Type B pancreatic cell (in vitro differentiated cells): ENCODE measurements at regions not wholly inside any gene's neighbourhood (a gene's known extent, or its start where the extent isn't known, plus 50 kb on each side); places are given as distances from the start of the nearest gene placed in this dataset.
"Not testable (repeated sequence)": the region's sequence is repeated elsewhere in the genome, so short reads cannot be mapped to it uniquely, and the experiment has no call there.

ENCODE experiments used
- DNase-seq: peaks from one replicate; pipeline ENCODE4 v3.0.0; 2021; ENCODE audit warnings: mixed read lengths; ENCODE audit not compliant: unreplicated experiment; ENCODE audit errors: extremely low spot score
- H3K27ac Mint-ChIP-seq: 2 replicates; pipeline ENCODE4 v1.8.0; 2021; ENCODE audit warnings: mild to moderate bottlenecking, mixed read lengths
- H3K27me3 Mint-ChIP-seq: 2 replicates; pipeline ENCODE4 v1.8.0; 2021; ENCODE audit warnings: mixed read lengths
- H3K36me3 Mint-ChIP-seq: 2 replicates; pipeline ENCODE4 v1.8.0; 2021; ENCODE audit warnings: mixed read lengths
- H3K4me1 Mint-ChIP-seq: one replicate; pipeline ENCODE4 v1.8.0; 2021; ENCODE audit warnings: mixed read lengths; ENCODE audit not compliant: unreplicated experiment
- H3K4me3 Mint-ChIP-seq: 2 replicates; pipeline ENCODE4 v1.8.0; 2021; ENCODE audit warnings: mild to moderate bottlenecking, mixed read lengths
- H3K9me3 Mint-ChIP-seq: 2 replicates; pipeline ENCODE4 v1.8.0; 2021; ENCODE audit warnings: mixed read lengths
- CTCF ChIP-seq: fragments of 200-600 bp; sonication (generic); conservative IDR thresholded peaks from 2 replicates; pipeline ENCODE4 v1.5.0; 2021; ENCODE audit warnings: antibody characterized with exemption, mild to moderate bottlenecking

GRCh38 chr6:121711472-121711871, 276.0 kb downstream of the GJA1 start:
- no peak for TF ChIP-seq CTCF
- H3K36me3 Mint-ChIP-seq = no peaks in the 10 kb centered on the region
- no peak for DNase-seq
- no peaks in the 10 kb centered on the region for H3K27me3 Mint-ChIP-seq
- no peaks in the 10 kb centered on the region for H3K9me3 Mint-ChIP-seq
- H3K4me3 Mint-ChIP-seq = no peak overlapping the region
- H3K27ac Mint-ChIP-seq = no peak overlapping the region
- no peaks in the 10 kb centered on the region for H3K4me1 Mint-ChIP-seq

GRCh38 chr6:121717686-121718085, 282.2 kb downstream of the GJA1 start:
- Mint-ChIP-seq H3K27ac (no peak overlapping the region), H3K9me3 (peaks cover 6% of the 10 kb centered on the region), H3K4me3 (no peak overlapping the region), H3K27me3 (no peaks in the 10 kb centered on the region), H3K4me1 (no peaks in the 10 kb centered on the region), H3K36me3 (no peaks in the 10 kb centered on the region)
- no peak for TF ChIP-seq CTCF
- DNase-seq = no peak

- H3K4me3 Mint-ChIP-seq, DNase-seq, H3K4me1 Mint-ChIP-seq, H3K36me3 Mint-ChIP-seq, H3K27me3 Mint-ChIP-seq, H3K9me3 Mint-ChIP-seq, H3K27ac Mint-ChIP-seq: not testable (repeated sequence)
Measured at GRCh38 chr6:121720867-121721266, 285.4 kb downstream of the GJA1 start.

GRCh38 chr6:121723623-121724022, 288.2 kb downstream of the GJA1 start:
- Mint-ChIP-seq H3K4me1 (no peaks in the 10 kb centered on the region), H3K27ac (no peak overlapping the region), H3K9me3 (peaks cover 6% of the 10 kb centered on the region), H3K36me3 (no peaks in the 10 kb centered on the region), H3K4me3 (no peak overlapping the region), H3K27me3 (no peaks in the 10 kb centered on the region)
- TF ChIP-seq CTCF = no peak
- no peak for DNase-seq

GRCh38 chr6:121724576-121724975, 289.1 kb downstream of the GJA1 start:
- Mint-ChIP-seq H3K27me3 (no peaks in the 10 kb centered on the region), H3K4me3 (no peak overlapping the region), H3K4me1 (no peaks in the 10 kb centered on the region), H3K36me3 (no peaks in the 10 kb centered on the region), H3K27ac (no peak overlapping the region), H3K9me3 (peaks cover 6% of the 10 kb centered on the region)
- no peak for DNase-seq
- no peak for TF ChIP-seq CTCF

GRCh38 chr6:121726596-121726995, 291.1 kb downstream of the GJA1 start:
- Mint-ChIP-seq H3K27ac (no peak overlapping the region), H3K36me3 (peaks cover 4% of the 10 kb centered on the region), H3K4me1 (no peaks in the 10 kb centered on the region), H3K4me3 (no peak overlapping the region), H3K27me3 (no peaks in the 10 kb centered on the region), H3K9me3 (no peaks in the 10 kb centered on the region)
- no peak for TF ChIP-seq CTCF
- no peak for DNase-seq
